Motor neuron (in vitro differentiated cells): ENCODE measurements at regions not wholly inside any gene's neighbourhood (a gene's known extent, or its start where the extent isn't known, plus 50 kb on each side); places are given as distances from the start of the nearest gene placed in this dataset.

Source experiments
- ATAC-seq, 8 experiments: fragments of 200-7000 bp; cut with Tn5 transposase; replicated peaks in 6 of 8; 2 replicates each; pipeline ENCODE4 v1.8.0; 2021; ENCODE audit warnings: mild to moderate bottlenecking in 8 of 8, moderate library complexity in 8 of 8
- H3K27ac ChIP-seq, 2 donors: fragments of 250-450 bp; sonication (Bioruptor Pico); 2 replicates each; pipeline ENCODE4 v1.9.0; 2021; ENCODE audit warnings: antibody characterized with exemption in 2 of 2, mild to moderate bottlenecking in 2 of 2, moderate library complexity in 1 of 2
- H3K4me1 ChIP-seq, 2 donors: fragments of 250-450 bp; sonication (Bioruptor Pico); replicated peaks in 1 of 2; 2 replicates each; pipeline ENCODE4 v1.6.1; 2021; ENCODE audit warnings: antibody characterized with exemption in 2 of 2, mild to moderate bottlenecking in 2 of 2, moderate library complexity in 1 of 2
- H3K4me3 ChIP-seq, 5 donors: fragments of 250-450 bp; sonication (Bioruptor Pico); 2 replicates each; pipeline ENCODE4 v1.9.0; 2021; ENCODE audit warnings: antibody characterized with exemption in 5 of 5, mild to moderate bottlenecking in 5 of 5, moderate library complexity in 4 of 5
- WGBS, 10 experiments: fragments of 450-650 bp; shearing (Covaris generic); methylation state at CpG; one replicate each; pipeline ENCODE4 v1.0.0; 2022; 5-methylcytosine and 5-hydroxymethylcytosine counted together
- in situ Hi-C, 9 experiments: fragments of 400-800 bp; cut with MboI; loops; one replicate each; pipeline ENCODE4 v1.15.0; 2021; ENCODE audit warnings: low sequenced_read_pairs in 9 of 9, low pct_unique_long_range_greater_than_20kb in 2 of 9; ENCODE audit not compliant: unreplicated experiment in 9 of 9

DNA sequence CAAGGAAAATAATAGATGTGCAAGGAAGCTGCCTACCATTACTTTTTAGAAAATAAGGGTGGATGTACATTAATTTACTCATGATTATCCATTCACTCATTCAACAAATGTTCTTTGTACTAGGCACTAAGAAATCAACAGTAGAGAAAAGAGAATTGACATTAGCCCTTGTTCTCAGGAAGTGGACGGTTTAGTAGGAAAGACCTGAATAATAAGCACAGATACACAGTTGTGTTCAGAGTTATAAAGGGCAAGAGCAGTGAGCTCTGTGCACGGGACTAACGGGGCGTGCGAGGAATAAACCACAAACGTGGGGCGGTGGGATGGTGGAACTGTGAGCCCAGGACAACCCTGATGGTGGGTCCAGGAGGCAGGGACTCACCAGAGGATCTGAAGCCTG is 94.4 kb upstream of the MBOAT2 start:
- ATAC-seq, result peak in 4 of 8 experiments; percentile 36 to 62 (median 44)
- H3K4me3 ChIP-seq, result no peak overlapping the region
- 55 to 100% (median 78%) methylated on average over 2 to 6 of the region's 7 CpGs; no CpG with 5 or more reads in 6 of the 10 experiments for WGBS, 10 experiments
- H3K4me1 ChIP-seq, result peaks cover 6 to 14% of the 10 kb centered on the region in 2 donors
- in situ Hi-C loops, result no loop called here
- no peak overlapping the region for H3K27ac ChIP-seq

DNA sequence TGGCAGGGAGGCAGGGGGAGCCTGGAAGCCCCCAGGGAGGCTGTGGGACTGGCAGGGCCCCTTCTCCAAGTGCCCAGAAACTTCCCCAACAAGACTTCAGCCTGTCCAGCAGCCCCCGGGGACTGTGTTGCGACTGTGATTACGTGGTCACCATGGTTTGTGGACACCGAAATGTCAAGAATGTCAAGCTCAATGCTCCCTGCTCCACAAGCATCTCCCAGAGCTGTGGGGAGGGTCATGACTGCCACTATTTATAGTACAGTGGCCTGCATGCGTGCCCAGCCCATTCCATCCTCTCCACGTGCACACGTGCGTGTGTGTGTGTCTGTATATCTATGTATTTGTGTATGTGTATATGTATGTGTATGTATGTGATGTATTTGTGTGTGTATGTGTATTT is 93.8 kb upstream of the MBOAT2 start:
- 87% methylated on average over 3 of the region's 8 CpGs; no CpG with 5 or more reads in 9 of the 10 experiments for WGBS, 10 experiments
- Histone ChIP-seq H3K4me3 (no peak overlapping the region), H3K4me1 (peaks cover 6 to 14% of the 10 kb centered on the region in 2 donors), H3K27ac (no peak overlapping the region)
- in situ Hi-C loops, result no loop called here
- peak in 5 of 8 experiments; percentile 11 to 83 (median 70) for ATAC-seq

DNA sequence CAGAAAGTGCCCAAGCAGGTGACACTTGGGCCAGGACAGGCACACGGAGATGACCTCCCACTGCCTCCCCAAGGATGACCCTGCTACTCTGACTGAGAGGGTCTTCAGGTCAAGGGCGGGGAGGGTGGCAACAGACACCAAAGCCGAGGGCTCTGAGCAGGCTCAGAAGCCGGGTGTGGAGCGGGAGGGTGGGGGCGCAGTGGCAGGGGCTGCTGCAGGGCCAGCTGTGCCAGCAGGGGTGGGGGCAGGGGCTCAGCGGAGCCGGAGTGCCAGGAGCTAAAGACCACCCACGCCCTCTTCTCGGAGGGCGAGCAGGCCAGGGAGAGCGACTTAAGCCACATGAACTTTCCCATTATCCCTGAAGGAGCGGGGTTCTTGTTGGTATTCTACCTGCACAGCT is 93.3 kb upstream of the MBOAT2 start:
- peaks cover 6 to 14% of the 10 kb centered on the region in 2 donors for H3K4me1 ChIP-seq
- H3K4me3 ChIP-seq, result no peak overlapping the region
- ATAC-seq, result no peak
- no peak overlapping the region for H3K27ac ChIP-seq
- WGBS, 10 experiments, result 80% methylated on average over 1 of the region's 13 CpGs; no CpG with 5 or more reads in 9 of the 10 experiments
- in situ Hi-C loops, result no loop called here

DNA sequence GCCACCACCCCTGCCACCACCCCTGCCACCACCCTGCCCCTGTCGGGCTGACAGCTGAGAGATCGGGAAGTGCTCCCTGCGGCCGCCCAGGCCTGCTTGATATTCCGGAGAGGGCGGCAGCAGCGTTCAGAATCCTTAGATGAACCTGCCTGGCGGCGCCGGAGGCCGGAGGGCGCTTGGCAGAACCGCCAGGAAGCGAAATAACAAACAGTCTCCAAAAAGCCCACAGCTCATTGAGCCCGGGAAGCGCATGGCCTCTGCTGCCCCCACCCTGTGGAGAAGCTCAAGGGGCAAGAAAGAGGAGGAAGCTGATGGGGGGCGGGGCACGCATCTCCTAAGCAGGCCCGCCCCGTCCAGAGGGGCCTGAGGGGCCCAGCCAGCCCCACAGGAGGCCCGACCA is 92.2 kb upstream of the MBOAT2 start:
- Histone ChIP-seq H3K4me3 (no peak overlapping the region), H3K4me1 (peaks cover 6 to 14% of the 10 kb centered on the region in 2 donors), H3K27ac (no peak overlapping the region)
- in situ Hi-C loops, result no loop called here
- 15 to 73% (median 20%) methylated on average over 1 to 6 of the region's 21 CpGs; no CpG with 5 or more reads in 7 of the 10 experiments for WGBS, 10 experiments
- ATAC-seq, result peak; percentile 24 to 78 (median 59)

DNA sequence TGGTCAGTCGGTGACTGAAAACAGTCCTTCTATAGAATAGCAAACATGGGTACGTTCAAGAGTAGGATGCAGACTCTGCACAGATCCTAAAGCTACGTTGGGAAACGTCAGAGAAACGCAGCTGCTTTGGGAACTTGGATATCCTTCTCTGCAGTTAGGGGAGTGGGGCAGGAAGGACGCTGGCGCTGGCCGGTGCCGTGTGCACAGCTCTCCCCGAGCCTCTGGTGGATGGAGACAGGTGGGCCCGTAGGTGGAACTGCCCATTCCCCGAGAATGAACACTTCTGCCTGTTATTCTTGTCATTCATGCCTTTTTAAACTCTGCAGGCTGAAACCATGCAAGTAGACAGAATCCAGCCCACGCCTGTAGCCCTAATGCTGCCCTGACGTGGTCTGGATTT is 91.7 kb upstream of the MBOAT2 start:
- 30 to 100% (median 84%) methylated on average over 1 to 12 of the region's 14 CpGs; no CpG with 5 or more reads in 3 of the 10 experiments for WGBS, 10 experiments
- in situ Hi-C loops, result no loop called here
- Histone ChIP-seq H3K4me1 (peaks cover 6 to 14% of the 10 kb centered on the region in 2 donors), H3K4me3 (no peak overlapping the region), H3K27ac (no peak overlapping the region)
- ATAC-seq, result no peak

DNA sequence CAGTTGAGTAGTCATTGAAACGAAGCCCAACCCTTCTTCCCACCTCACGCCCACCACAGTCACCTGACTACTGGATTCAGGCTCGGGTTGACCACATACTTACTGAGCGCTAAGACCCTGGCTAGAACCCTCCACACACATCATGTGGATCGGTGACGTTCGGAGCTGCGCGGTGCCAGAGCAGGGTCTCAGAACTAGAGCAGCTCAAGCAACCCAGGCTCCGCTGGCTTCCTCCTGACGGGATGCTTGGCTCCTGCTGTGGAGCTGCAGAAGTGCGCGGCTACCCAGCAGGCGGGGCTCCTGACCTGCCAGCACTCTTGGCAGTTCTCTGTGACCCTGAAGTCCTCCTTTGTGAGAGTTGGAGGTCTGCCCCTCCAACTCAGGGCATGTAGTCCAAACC is 90.6 kb upstream of the MBOAT2 start:
- 80 to 90% (median 90%) methylated on average over 2 to 5 of the region's 14 CpGs; no CpG with 5 or more reads in 7 of the 10 experiments for WGBS, 10 experiments
- in situ Hi-C loops, result no loop called here
- Histone ChIP-seq H3K4me3 (no peak overlapping the region), H3K27ac (no peak overlapping the region), H3K4me1 (peaks cover 6 to 14% of the 10 kb centered on the region in 2 donors)
- no peak for ATAC-seq

DNA sequence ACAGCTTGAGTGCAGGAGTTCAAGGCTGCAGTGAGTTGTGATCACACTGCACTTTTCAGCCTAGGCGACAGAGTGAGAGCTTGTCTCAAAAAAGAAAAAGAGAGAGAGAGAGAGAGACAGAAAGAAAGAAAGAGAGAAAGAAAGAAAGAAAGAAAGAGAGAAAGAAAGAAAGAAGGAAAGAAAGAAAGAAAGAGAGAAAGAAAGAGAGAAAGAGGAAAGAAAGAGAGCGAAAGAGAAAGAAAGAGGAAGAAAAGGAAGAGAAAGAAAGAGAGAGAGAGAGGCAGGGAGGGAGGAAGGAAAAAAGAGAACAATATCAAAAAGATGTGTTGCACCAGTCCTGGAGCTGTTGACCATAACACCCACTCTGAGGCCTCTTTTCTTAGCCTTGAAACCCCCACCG is 89.8 kb upstream of the MBOAT2 start:
- in situ Hi-C loops, result no loop called here
- no peak overlapping the region for H3K4me3 ChIP-seq
- ATAC-seq, result no peak
- peaks cover 6 to 14% of the 10 kb centered on the region in 2 donors for H3K4me1 ChIP-seq
- 66 to 100% (median 92%) methylated on average over 1 to 3 of the region's 3 CpGs; no CpG with 5 or more reads in 1 of the 10 experiments for WGBS, 10 experiments
- no peak overlapping the region for H3K27ac ChIP-seq

DNA sequence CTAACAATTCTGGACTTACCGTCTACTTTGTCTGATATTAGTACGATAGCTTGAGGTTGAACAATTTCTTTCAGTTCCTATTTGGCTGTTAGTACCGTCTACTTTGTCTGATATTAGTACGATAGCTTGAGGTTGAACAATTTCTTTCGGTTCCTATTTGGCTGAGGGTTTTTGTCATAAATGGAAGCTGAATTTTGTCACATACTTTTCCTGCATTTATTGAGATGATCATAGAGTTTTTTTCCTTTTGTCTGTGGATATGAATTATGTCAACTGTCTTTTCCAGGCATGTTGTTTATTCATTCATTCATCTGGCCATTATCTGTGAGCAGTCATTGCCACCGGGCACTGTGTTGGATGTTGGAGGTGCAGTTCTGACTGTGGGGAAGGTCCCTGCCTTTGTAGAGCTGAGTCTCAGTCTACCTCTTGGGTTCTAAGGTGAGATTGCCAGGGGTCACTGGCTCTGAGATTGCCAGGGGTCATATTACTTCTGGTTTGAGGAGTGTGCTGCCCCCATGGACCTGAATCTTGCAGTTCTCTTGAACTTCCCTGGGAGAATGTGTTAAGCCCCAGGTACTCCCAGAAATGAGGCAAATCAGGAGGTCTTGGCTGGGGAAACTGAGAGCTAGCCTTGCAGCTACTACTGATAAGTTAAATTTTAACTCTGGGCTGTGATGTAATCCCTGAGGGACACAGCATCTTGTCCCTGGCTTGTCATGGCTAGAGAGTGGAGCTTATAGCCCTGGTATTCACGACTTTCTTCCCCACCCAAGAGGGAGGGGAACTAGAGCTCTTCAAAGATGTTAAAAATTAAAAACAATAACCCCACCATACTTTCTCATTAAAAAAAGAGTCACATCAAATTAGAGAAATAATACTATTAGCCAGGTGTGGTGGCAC is 89.1 kb upstream of the MBOAT2 start:
- no peak for ATAC-seq
- H3K4me3 ChIP-seq, result no peak overlapping the region
- in situ Hi-C loops, result no loop called here
- no peak overlapping the region for H3K27ac ChIP-seq
- WGBS, 10 experiments, result 75 to 97% (median 90%) methylated on average over 2 to 7 of the region's 7 CpGs
- H3K4me1 ChIP-seq, result peaks cover 7 to 11% of the 10 kb centered on the region in 2 donors

DNA sequence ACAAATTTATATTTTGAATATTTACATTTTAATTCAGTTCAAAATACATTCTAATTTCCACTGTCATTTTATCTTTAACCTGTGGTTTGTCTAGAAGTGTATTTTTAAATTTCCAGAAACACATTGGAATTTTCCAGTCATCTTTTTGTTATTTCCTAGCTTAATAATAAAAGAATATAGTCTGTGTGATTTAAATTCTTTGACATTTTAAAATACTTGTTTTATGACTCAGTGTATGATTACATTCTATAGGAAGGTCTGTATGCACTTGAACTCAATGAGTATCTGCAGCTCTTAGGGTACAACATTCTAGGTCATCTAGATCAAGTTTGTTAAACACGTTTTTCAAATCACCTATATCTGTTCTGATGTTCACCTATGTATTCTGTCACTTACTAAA is 88.3 kb upstream of the MBOAT2 start:
- Histone ChIP-seq H3K4me3 (no peak overlapping the region), H3K4me1 (peaks cover 9 to 11% of the 10 kb centered on the region in 2 donors), H3K27ac (no peak overlapping the region)
- no peak for ATAC-seq
- in situ Hi-C loops, result no loop called here
- WGBS, 10 experiments, result 0 to 100% (median 67%) methylated on average over 1 of the region's 1 CpG; no CpG with 5 or more reads in 1 of the 10 experiments

DNA sequence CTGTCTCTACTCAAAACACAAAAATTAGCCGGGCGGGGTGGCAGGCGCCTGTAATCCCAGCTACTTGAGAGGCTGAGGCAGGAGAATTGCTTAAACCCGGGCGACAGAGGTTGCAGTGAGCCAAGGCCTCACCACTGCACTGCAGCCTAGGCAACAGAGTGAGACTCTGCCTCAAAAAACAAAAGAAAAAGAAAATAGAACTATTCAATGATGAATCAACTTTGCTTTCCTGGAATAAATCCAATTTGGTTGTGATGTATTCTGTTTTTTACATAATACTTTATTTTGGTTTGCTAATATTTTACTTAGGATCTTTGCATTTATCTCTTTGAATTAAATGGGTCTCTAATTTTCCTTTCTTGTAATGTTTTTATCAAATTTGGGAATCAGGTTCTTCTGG is 86.3 kb upstream of the MBOAT2 start:
- Histone ChIP-seq H3K4me3 (no peak overlapping the region), H3K4me1 (peaks cover 6 to 7% of the 10 kb centered on the region in 2 donors), H3K27ac (no peak overlapping the region)
- WGBS, 10 experiments, result 67 to 100% (median 90%) methylated on average over 2 to 5 of the region's 5 CpGs; no CpG with 5 or more reads in 2 of the 10 experiments
- peak in 2 of 8 experiments; percentile 30 to 40 for ATAC-seq
- in situ Hi-C loops, result no loop called here

DNA sequence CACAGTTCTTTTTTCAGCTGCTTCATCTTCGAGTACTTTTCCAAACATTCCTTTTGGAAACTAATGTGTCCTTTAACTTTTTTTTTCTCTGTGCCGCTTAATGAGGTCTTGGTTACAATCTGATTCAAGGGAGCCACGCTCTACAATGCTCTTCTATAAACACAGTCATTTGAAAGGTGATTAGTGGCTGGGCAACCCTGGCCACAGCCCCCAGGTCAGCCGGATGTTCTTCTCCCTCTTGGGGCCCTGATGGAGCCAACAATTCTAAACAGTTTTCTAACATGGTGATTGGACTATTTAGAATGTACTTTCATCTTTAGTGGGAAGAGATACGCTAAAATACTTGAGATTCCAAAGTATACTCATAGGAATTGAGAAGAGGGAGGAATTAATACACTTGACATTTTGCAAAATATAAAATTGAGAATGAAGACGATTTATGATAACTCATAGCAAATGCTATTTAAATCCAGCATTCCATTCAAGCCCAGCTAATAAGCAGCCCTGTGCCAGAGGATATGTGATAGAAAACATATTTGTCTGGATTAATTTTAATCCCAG is 83.7 kb upstream of the MBOAT2 start:
- Histone ChIP-seq H3K4me1 (peaks cover 6 to 7% of the 10 kb centered on the region in 2 donors), H3K4me3 (no peak overlapping the region), H3K27ac (no peak overlapping the region)
- WGBS, 10 experiments, result 9 to 83% (median 17%) methylated on average over 1 to 6 of the region's 6 CpGs
- in situ Hi-C loops, result no loop called here
- ATAC-seq, result peak in 7 of 8 experiments; percentile 11 to 57 (median 43)

DNA sequence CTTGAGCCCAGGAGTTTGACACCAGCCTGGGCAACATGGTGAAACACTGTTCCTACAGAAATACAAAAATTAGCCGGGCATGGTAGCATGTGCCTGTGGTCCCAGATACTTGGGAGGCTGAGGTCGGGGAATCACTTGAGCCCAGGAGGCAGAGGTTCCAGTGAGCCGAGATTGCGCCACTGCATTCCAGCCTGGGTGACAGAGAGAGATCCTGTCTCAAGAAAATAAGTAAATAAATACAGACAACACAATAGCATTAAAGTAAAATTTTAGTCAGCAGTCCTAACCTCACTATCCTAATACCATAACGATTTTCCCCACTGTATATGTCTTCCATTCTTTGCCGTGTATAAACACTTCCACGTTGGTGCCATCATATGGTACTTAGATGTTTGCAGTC is 83.0 kb upstream of the MBOAT2 start:
- no peak overlapping the region for H3K4me3 ChIP-seq
- peaks cover 6 to 7% of the 10 kb centered on the region in 2 donors for H3K4me1 ChIP-seq
- H3K27ac ChIP-seq, result no peak overlapping the region
- 14 to 100% (median 86%) methylated on average over 1 to 7 of the region's 7 CpGs for WGBS, 10 experiments
- in situ Hi-C loops, result no loop called here
- ATAC-seq, result no peak

DNA sequence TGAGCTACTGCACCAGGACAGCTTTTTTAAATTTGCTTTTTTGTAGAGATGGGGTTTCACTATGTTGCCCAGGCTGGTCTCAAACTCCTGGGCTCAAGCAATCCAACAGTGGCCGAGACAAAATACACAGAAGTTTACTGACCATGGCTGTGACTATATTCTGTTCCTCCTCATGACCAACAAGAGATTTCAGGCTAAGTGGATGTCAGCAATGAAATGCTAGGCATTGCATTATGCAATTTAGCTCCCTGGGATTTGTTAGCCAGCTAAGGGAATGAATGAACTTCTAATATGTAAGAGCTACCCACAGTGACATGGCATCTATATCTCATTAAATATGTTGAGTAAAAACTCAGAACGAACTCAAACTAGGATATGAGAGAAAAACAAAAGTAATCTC is 81.9 kb upstream of the MBOAT2 start:
- ATAC-seq, result no peak
- Histone ChIP-seq H3K4me1 (peaks cover 6 to 7% of the 10 kb centered on the region in 2 donors), H3K4me3 (no peak overlapping the region), H3K27ac (no peak overlapping the region)
- in situ Hi-C loops, result no loop called here
- 40 to 100% (median 80%) methylated on average over 1 to 2 of the region's 2 CpGs; no CpG with 5 or more reads in 2 of the 10 experiments for WGBS, 10 experiments
